Calu3 (cell line): ENCODE measurements at regions not wholly inside any gene's neighbourhood (a gene's known extent, or its start where the extent isn't known, plus 50 kb on each side); places are given as distances from the start of the nearest gene placed in this dataset.

Experiments used
- BruUV-seq: library from RNA; stranded (reverse); fragments of 400-500 nt; replicated peaks from 2 replicates; lab custom pipeline; 2021; lab: Mats Ljungman, UMichigan
- CTCF ChIA-PET: fragments of 300-600 bp; sonication (Branson Sonifier 250); formaldehyde crosslinking; loops from one replicate; lab custom pipeline; 2022; ENCODE audit warnings: antibody characterized with exemption; lab: Charles Lee
- DNase-seq: peaks from one replicate; pipeline ENCODE4 v3.0.0; 2022
- H3K27ac Mint-ChIP-seq: one replicate; pipeline ENCODE4 v1.8.0; 2022; ENCODE audit warnings: mixed read lengths; ENCODE audit not compliant: unreplicated experiment
- H3K27me3 Mint-ChIP-seq: one replicate; pipeline ENCODE4 v1.8.0; 2022; ENCODE audit warnings: mixed read lengths; ENCODE audit not compliant: unreplicated experiment
- H3K36me3 Mint-ChIP-seq: one replicate; pipeline ENCODE4 v1.8.0; 2022; ENCODE audit warnings: mild to moderate bottlenecking, moderate library complexity, mixed read lengths; ENCODE audit not compliant: insufficient read depth, unreplicated experiment
- H3K4me1 Mint-ChIP-seq: one replicate; pipeline ENCODE4 v1.8.0; 2022; ENCODE audit warnings: mild to moderate bottlenecking, low read depth, mixed read lengths; ENCODE audit not compliant: unreplicated experiment
- H3K4me3 Mint-ChIP-seq: one replicate; pipeline ENCODE4 v1.8.0; 2022; ENCODE audit warnings: mild to moderate bottlenecking, low read depth, moderate library complexity, mixed read lengths; ENCODE audit not compliant: unreplicated experiment
- H3K9me3 Mint-ChIP-seq: one replicate; pipeline ENCODE4 v1.8.0; 2022; ENCODE audit warnings: low read depth, mixed read lengths; ENCODE audit not compliant: unreplicated experiment
- intact Hi-C: fragments of 100-400 bp; cut with micrococcal nuclease; formaldehyde crosslinking; loops from one replicate; pipeline ENCODE4 v1.10.0; 2022; ENCODE audit not compliant: unreplicated experiment
- TF ChIP-seq, protein P1 (sequence below): fragments of 200-600 bp; IDR thresholded peaks from one replicate; pipeline ENCODE4 v1.8.0; 2022; ENCODE audit warnings: antibody characterized with exemption; ENCODE audit not compliant: unreplicated experiment

DNA sequence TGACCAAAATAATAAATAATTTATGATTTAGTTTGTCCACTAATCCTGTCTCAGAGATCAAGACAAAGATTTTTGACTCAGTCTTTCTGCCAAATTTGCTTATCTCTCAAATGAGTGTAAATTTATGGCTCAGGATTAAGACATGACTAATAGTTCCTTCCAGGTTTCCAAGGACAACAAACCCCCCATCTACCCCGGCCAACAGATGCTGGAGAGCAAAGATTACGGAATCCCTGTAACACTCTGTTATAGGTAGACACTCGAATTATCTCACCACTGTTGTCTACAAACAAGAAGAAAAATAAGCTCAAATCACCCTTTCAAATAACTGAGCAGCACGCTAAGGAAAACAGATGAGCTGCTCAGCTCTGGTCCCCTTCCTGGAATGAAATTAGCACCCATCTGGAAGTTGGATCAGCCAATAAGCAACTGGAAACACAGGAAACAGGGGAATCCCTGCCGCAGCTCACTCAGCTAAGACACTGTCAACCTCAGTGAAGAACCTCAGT lies 56.8 kb upstream of the SVIL start:
- DNase-seq, result no peak
- peak overlapping the region; percentile 39 for H3K4me3 Mint-ChIP-seq
- no peaks in the 10 kb centered on the region for H3K9me3 Mint-ChIP-seq
- H3K36me3 Mint-ChIP-seq, result peaks cover 31% of the 10 kb centered on the region
- intact Hi-C loops, result loop anchor here (5.0 kb wide), 1 partner anchor 41 kb away; no protein-coding TSS in a partner anchor
- no peaks in the 10 kb centered on the region for H3K27me3 Mint-ChIP-seq
- peaks cover 52% of the 10 kb centered on the region for H3K4me1 Mint-ChIP-seq
- TF ChIP-seq, protein P1, sequence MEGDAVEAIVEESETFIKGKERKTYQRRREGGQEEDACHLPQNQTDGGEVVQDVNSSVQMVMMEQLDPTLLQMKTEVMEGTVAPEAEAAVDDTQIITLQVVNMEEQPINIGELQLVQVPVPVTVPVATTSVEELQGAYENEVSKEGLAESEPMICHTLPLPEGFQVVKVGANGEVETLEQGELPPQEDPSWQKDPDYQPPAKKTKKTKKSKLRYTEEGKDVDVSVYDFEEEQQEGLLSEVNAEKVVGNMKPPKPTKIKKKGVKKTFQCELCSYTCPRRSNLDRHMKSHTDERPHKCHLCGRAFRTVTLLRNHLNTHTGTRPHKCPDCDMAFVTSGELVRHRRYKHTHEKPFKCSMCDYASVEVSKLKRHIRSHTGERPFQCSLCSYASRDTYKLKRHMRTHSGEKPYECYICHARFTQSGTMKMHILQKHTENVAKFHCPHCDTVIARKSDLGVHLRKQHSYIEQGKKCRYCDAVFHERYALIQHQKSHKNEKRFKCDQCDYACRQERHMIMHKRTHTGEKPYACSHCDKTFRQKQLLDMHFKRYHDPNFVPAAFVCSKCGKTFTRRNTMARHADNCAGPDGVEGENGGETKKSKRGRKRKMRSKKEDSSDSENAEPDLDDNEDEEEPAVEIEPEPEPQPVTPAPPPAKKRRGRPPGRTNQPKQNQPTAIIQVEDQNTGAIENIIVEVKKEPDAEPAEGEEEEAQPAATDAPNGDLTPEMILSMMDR, result no peak
- BruUV-seq, result no TSS peak
- peak overlapping the region; percentile 79 for H3K27ac Mint-ChIP-seq
- CTCF ChIA-PET, result interaction anchor here (0.5 to 1.2 kb wide), 3 partner anchors 8 to 15 kb away, joined by 3 read pairs; no protein-coding TSS in a partner anchor

DNA sequence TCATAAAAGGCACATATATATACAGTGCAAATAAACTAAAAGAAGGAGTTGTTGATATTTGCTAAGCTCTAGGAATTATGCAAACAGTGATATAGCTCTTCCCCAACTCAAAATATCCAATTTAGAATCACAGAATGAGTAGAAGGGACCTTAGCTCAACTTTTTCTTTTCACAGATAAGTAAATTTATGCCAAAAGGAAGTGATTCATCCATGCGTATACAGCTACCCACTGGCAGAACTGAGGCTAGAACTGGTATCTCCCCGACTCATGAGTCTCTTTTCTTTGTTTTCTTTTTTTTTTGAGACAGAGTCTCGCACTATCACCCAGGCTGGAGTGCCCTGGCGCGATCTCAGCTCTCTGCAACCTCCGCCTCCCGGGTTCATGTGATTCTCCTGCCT lies 54.2 kb upstream of the SVIL start:
- no peak for DNase-seq
- H3K27me3 Mint-ChIP-seq, result no peaks in the 10 kb centered on the region
- H3K4me1 Mint-ChIP-seq, result peaks cover 52% of the 10 kb centered on the region
- no peak overlapping the region for H3K4me3 Mint-ChIP-seq
- TF ChIP-seq, protein P1, result no peak
- CTCF ChIA-PET, result no interaction called here
- H3K36me3 Mint-ChIP-seq, result peaks cover 42% of the 10 kb centered on the region
- H3K27ac Mint-ChIP-seq, result no peak overlapping the region
- no TSS peak for BruUV-seq
- intact Hi-C loops, result no loop called here
- no peaks in the 10 kb centered on the region for H3K9me3 Mint-ChIP-seq

DNA sequence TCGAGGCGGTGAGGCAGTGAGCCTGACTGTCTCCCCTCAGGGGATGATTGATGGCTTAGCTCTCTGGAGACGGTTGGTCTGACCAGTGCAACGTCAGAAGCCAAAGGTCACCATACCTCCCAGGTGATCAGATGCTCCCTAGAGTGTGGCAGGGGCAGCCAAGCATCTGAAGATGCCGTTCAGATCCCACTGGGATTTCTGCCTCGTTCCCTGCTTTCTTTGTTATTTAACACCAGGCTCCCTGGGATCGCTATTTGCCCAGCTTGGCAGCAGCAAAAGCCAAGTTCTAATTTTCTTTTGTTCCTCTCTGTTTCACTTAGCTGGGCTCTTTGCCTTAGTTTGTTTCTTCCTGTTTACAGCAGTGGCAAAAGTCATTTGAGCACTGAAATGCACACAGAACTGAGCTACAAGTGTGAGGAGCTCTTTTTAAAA lies 53.5 kb upstream of the SVIL start:
- peaks cover 55% of the 10 kb centered on the region for H3K4me1 Mint-ChIP-seq
- CTCF ChIA-PET, result no interaction called here
- H3K27ac Mint-ChIP-seq, result peak overlapping the region; percentile 20
- H3K9me3 Mint-ChIP-seq, result no peaks in the 10 kb centered on the region
- intact Hi-C loops, result no loop called here
- DNase-seq, result no peak
- TF ChIP-seq, protein P1, result no peak
- no TSS peak for BruUV-seq
- H3K36me3 Mint-ChIP-seq, result peaks cover 49% of the 10 kb centered on the region
- no peak overlapping the region for H3K4me3 Mint-ChIP-seq
- H3K27me3 Mint-ChIP-seq, result no peaks in the 10 kb centered on the region

DNA sequence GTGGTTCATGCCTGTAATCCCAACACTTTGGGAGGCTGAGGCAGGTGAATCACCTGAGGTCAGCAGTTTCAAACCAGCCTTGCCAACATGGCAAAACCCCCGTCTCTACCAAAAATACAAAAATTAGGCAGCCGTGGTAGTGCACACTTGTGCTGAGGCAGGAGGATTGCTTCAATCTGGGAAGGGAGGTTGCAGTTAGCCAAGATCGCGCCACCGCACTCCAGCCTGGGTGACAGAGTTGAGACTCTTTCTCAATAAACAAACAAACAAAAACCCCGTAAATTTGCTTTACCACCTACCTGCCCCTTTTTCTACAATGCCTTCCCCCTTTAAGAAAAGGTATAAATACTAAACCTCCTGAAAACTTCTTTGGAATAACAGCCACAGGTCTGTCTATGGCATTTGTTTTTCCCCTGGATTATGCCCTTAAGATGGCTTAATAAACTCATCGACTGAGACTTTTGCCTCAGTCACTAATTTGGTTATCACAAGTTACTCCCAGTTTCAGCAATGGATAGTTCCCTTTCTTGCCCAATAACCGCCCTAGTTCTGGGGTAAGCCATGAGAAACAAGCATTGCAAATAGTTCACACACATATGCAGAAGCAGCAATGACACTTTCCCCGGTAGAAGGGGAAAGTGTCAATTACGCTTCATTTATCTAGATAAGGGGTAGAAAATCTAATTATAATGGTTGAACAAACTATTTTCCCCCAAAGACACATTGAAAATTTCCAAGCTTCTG lies 52.8 kb upstream of the SVIL start:
- TF ChIP-seq, protein P1, result no peak

More for the DNA sequence above, 52.8 kb upstream of the SVIL start:
- no peaks in the 10 kb centered on the region for H3K9me3 Mint-ChIP-seq
- H3K4me3 Mint-ChIP-seq, result no peak overlapping the region
- intact Hi-C loops, result no loop called here
- CTCF ChIA-PET, result no interaction called here
- BruUV-seq, result no TSS peak
- H3K27ac Mint-ChIP-seq, result no peak overlapping the region
- H3K36me3 Mint-ChIP-seq, result peaks cover 52% of the 10 kb centered on the region
- H3K27me3 Mint-ChIP-seq, result no peaks in the 10 kb centered on the region
- no peak for DNase-seq
- peaks cover 55% of the 10 kb centered on the region for H3K4me1 Mint-ChIP-seq
